AG04450 (cell line): ENCODE measurements at regions not wholly inside any gene's neighbourhood (a gene's known extent, or its start where the extent isn't known, plus 50 kb on each side); places are given as distances from the start of the nearest gene placed in this dataset.

Source experiments
- CTCF ChIA-PET: fragments of 300-600, 350-600 bp; formaldehyde crosslinking; extraction: SDS; loops from one replicate; lab custom pipeline; 2022; ENCODE audit warnings: antibody characterized with exemption, inconsistent platforms; lab: Charles Lee
- POLR2A ChIA-PET: fragments of 350-600 bp; formaldehyde crosslinking; extraction: SDS; loops from one replicate; lab custom pipeline; 2021; ENCODE audit warnings: antibody characterized with exemption, inconsistent platforms; lab: Yijun Ruan, JAX
- DNase-seq: peaks from one replicate; pipeline ENCODE4 v3.0.0-alpha.2; 2011; ENCODE audit warnings: low read depth, low spot score
- H3K27ac ChIP-seq: one replicate; pipeline ENCODE4 v1.5.1; 2012; ENCODE audit warnings: low read depth, low read length, control low read depth
- H3K27me3 ChIP-seq: one replicate; pipeline ENCODE4 v1.6.0; 2012; ENCODE audit warnings: low read length; ENCODE audit not compliant: control insufficient read depth, insufficient read depth
- H3K4me3 ChIP-seq: 2 replicates; pipeline ENCODE4 v1.5.1; 2011; ENCODE audit warnings: mild to moderate bottlenecking, low read depth, low read length, control low read depth
- H3K9me3 ChIP-seq: 2 replicates; pipeline ENCODE4 v1.5.1; 2012; ENCODE audit warnings: low read length; ENCODE audit not compliant: control insufficient read depth, insufficient read depth
- CTCF ChIP-seq: IDR thresholded peaks from 2 replicates; pipeline ENCODE4 v1.5.1; 2011; ENCODE audit warnings: low read depth, low read length, control low read depth, inconsistent platforms

- Histone ChIP-seq H3K9me3 (peaks cover 6% of the 10 kb centered on the region), H3K27ac (no peak overlapping the region), H3K4me3 (no peak overlapping the region), H3K27me3 (no peaks in the 10 kb centered on the region)
- TF ChIP-seq CTCF: no peak
- POLR2A ChIA-PET: no interaction called here
- no peak for DNase-seq
- CTCF ChIA-PET: interaction anchor here (0.5 kb wide), 1 partner anchor 8 kb away, joined by 5 read pairs; no protein-coding TSS in a partner anchor
Observed at GRCh38 chr6:163844761-163845160, 430.2 kb downstream of the QKI start.

GRCh38 chr6:163844357-163844756 lies 429.8 kb downstream of the QKI start:
- ChIA-PET CTCF (no interaction called here), POLR2A (no interaction called here)
- Histone ChIP-seq H3K9me3 (peaks cover 6% of the 10 kb centered on the region), H3K4me3 (no peak overlapping the region), H3K27ac (no peak overlapping the region), H3K27me3 (no peaks in the 10 kb centered on the region)
- DNase-seq: no peak
- TF ChIP-seq CTCF: no peak

DNA sequence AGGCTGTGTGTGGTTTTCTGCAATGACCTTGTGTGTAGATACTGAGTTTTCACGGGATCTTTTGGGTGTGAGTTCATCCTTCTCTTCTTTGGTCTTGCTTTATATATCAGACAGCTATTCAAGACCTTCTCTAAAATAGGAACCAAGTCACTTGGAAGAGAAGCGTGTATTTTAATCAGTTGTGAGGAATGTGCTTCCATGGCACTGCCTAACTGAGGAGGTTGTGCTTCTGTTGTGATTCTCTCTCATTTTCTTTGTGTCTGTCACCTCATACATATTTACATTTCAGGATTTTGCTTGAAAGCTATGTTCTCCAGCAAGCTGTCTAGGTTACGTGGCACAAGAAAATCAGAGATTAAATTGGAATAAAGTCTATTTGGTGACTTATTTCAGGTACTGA lies 428.7 kb downstream of the QKI start:
- Histone ChIP-seq H3K9me3 (peaks cover 6% of the 10 kb centered on the region), H3K27ac (no peak overlapping the region), H3K27me3 (no peaks in the 10 kb centered on the region), H3K4me3 (no peak overlapping the region)
- no peak for TF ChIP-seq CTCF
- POLR2A ChIA-PET: no interaction called here
- CTCF ChIA-PET: no interaction called here
- no peak for DNase-seq

DNA sequence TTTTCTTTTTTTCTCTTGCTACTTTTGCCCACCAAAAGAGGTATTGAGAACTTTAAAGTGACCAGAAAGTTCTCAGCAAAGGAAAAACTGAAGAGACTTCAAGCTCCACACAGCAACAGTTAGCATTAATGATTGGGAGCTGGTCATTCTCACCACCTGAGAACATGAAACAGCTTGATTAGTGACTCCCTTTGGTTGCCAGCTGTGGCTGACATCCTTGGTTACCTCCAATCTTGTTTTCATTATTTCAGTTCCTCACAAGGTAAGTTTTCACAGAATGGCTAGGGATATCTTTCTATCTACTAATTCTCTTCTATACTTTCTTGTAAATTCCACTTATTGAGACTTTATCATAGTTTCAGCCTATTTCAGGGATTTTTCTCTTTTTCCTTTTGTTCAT lies 427.9 kb downstream of the QKI start:
- H3K27ac ChIP-seq: no peak overlapping the region
- no peak for DNase-seq
- POLR2A ChIA-PET: no interaction called here
- CTCF ChIA-PET: no interaction called here
- TF ChIP-seq CTCF: no peak
- peaks cover 6% of the 10 kb centered on the region for H3K9me3 ChIP-seq
- H3K27me3 ChIP-seq: no peaks in the 10 kb centered on the region
- no peak overlapping the region for H3K4me3 ChIP-seq

DNA sequence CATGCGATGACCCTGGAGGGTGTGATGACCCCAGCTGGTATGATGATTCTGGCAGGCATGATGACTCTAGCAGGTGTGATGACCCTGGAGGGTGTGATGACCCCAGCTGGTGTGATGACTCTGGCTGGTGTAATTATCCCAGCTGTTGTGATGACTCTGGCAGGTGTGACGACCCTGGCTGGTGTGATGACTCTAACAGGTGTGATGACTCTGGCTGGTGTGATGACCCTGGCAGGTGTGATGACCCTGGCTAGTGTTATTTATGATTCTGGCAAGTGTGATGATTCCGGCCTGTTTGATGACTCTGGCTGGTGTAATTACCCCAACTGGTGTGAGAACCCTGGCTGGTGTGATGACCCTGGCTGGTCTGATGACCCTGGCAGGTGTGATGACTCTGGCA lies 427.2 kb downstream of the QKI start:
- H3K27me3 ChIP-seq: no peaks in the 10 kb centered on the region
- ChIA-PET POLR2A (no interaction called here), CTCF (no interaction called here)
- H3K4me3 ChIP-seq: no peak overlapping the region
- no peak for TF ChIP-seq CTCF
- peaks cover 6% of the 10 kb centered on the region for H3K9me3 ChIP-seq
- no peak for DNase-seq
- no peak overlapping the region for H3K27ac ChIP-seq
